ENCODE measurements at regions not wholly inside any gene's neighbourhood (a gene's known extent, or its start where the extent isn't known, plus 50 kb on each side); places are given as distances from the start of the nearest gene placed in this dataset.
A peak's percentile ranks its signal among the peaks of the same experiment; 100 is the strongest.
"Not testable (repeated sequence)": the region's sequence is repeated elsewhere in the genome, so short reads cannot be mapped to it uniquely, and the experiment has no call there.

GRCh38 chrX:111581086-111581485 is 69.6 kb downstream of the SERTM2 start:
- no peak for DNase-seq

- no peak for DNase-seq
Observed at GRCh38 chrX:111585337-111585736, 73.9 kb downstream of the SERTM2 start.

DNA sequence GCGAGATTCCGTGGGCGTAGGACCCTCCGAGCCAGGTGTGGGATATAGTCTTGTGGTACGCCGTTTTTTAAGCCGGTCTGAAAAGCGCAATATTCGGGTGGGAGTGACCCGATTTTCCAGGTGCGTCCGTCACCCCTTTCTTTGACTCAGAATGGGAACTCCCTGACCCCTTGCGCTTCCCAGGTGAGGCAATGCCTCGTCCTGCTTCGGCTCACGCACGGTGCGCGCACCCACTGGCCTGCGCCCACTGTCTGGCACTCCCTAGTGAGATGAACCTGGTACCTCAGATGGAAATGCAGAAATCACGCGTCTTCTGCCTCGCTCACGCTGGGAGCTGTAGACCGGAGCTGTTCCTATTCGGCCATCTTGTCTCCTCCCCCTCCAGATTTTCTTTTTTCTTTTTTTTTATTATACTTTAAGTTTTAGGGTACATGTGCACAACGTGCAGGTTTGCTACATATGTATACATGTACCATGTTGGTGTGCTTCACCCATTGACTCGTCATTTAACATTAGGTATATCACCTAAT is 83.0 kb downstream of the SERTM2 start:
- not testable (repeated sequence) for DNase-seq

- DNase-seq, result no peak
Observed at GRCh38 chrX:111597967-111598366, 83.0 kb upstream of the ALG13 start.

DNA sequence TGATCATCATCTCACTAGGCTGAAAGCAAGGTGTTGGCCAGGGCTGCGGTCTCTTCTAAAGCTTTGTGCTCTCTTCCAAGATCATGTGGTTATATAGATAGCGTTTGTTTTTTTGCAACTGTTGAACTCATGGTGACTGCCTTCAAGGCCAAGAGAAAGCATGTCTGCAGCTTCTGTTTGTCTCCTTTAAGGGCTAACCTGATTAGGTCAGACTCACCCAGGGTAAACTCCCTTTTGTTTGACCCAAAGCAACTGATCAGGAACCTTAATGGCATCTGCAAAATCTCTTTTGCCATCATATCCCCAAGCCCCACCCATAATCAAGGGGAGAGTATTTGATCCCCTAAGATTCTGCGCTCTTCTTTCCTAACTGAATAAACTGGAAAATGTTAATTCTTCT is 72.2 kb upstream of the ALG13 start:
- DNase-seq, result no peak

GRCh38 chrX:111609206-111609605 is 71.8 kb upstream of the ALG13 start:
- no peak for DNase-seq

DNA sequence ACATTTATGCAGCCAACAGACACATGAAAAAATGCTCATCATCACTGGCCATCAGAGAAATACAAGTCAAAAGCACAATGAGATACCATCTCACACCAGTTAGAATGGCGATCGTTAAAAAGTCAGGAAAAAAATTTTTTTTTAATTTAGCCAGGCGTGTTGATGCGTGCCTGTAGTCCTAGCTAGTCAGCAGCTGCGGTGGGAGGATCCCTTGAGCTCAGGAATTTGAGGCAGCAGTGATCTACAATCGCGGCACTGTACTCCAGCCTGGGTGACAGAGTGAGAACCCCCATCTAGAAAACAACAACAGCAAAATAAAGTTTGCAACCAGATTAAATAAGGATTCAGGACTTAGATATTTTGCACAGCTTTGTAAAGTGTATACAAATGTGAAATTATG is 65.7 kb upstream of the ALG13 start:
- DNase-seq, result no peak

DNA sequence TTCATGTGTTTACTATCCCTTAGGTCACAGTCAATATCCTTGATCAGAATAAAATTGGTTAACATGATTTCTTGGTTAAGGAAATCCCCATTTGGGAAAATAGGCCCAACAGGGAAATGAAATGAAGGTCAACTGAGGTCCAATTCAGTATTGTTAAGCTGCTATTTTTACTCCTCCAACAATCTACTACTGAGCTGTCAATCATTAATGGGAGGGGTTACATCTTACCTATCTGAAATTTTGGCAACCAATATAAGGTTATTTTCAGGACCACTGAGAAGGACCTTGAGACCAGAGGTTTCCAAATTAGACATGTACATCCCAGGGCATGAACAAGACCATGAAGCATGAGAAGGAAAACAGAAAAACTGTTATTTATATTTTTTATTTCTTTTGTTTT is 64.2 kb upstream of the ALG13 start:
- DNase-seq, result no peak

- DNase-seq, result peak; percentile 25 to 64 (median 56)
Observed at GRCh38 chrX:111620084-111620483, 60.9 kb upstream of the ALG13 start.

- DNase-seq, result no peak
Observed at GRCh38 chrX:111624169-111624568, 56.8 kb upstream of the ALG13 start.

- not testable (repeated sequence) for DNase-seq
Observed at GRCh38 chrX:111627256-111627655, 53.7 kb upstream of the ALG13 start.

Data from suppressor macrophage (primary cell).